A549 (cell line): ENCODE measurements at regions not wholly inside any gene's neighbourhood (a gene's known extent, or its start where the extent isn't known, plus 50 kb on each side); places are given as distances from the start of the nearest gene placed in this dataset.

Source experiments
- BCL3 ChIP-seq: fragments of >200 bp; sonication (Bioruptor Twin); formaldehyde crosslinking; IDR thresholded peaks from 3 replicates; pipeline ENCODE4 v1.6.1; 2016
- CEBPB ChIP-seq, 2 experiments: fragments of >200 bp in 1 of 2; sonication (Bioruptor Twin) in 1 of 2; formaldehyde crosslinking in 1 of 2; IDR thresholded peaks; 2 replicates each; pipeline ENCODE4 v1.6.1; 2012 to 2016
- CTCF ChIP-seq: fragments of >200 bp; sonication (Bioruptor Twin); formaldehyde crosslinking; IDR thresholded peaks from 3 replicates; pipeline ENCODE4 v1.5.1; 2016
- HDAC2 ChIP-seq: fragments of 200-600 bp; sonication (generic); IDR thresholded peaks from 2 replicates; pipeline ENCODE4 v1.6.1; 2016
- HES2 ChIP-seq: fragments of >200 bp; sonication (Bioruptor Twin); formaldehyde crosslinking; IDR thresholded peaks from 2 replicates; pipeline ENCODE4 v1.6.1; 2016
- KDM5A ChIP-seq: fragments of 200-600 bp; sonication (generic); IDR thresholded peaks from 2 replicates; pipeline ENCODE4 v1.6.1; 2016; ENCODE audit warnings: antibody characterized with exemption, mild to moderate bottlenecking
- MAX ChIP-seq: IDR thresholded peaks from 2 replicates; pipeline ENCODE4 v1.6.1; 2012
- PBX3 ChIP-seq: IDR thresholded peaks from 2 replicates; pipeline ENCODE4 v1.6.1; 2012
- POLR2A ChIP-seq: IDR thresholded peaks from 2 replicates; pipeline ENCODE4 v1.6.1; 2012; ENCODE audit warnings: mild to moderate bottlenecking, low read length
- USF2 ChIP-seq: fragments of 450-650 bp; IDR thresholded peaks from 2 replicates; pipeline ENCODE4 v1.6.1; 2014; ENCODE audit warnings: antibody characterized with exemption

GRCh38 chr11:134980819-134981710 lies 569.0 kb upstream of the B3GAT1 start:
- no peak for TF ChIP-seq CTCF
- TF ChIP-seq POLR2A, result no peak
- TF ChIP-seq BCL3, result no peak
- TF ChIP-seq KDM5A, result no peak
- TF ChIP-seq CEBPB (IDR thresholded peaks at IDR 0.05), result no peak
- no peak for TF ChIP-seq USF2
- TF ChIP-seq MAX, result no peak
- TF ChIP-seq PBX3, result no peak
- no peak for TF ChIP-seq HES2
- no peak for TF ChIP-seq HDAC2
